Keratinocyte (primary cell): ENCODE measurements at regions not wholly inside any gene's neighbourhood (a gene's known extent, or its start where the extent isn't known, plus 50 kb on each side); places are given as distances from the start of the nearest gene placed in this dataset.

ENCODE experiments used
- DNase-seq: peaks from one replicate; pipeline ENCODE4 v3.0.0-alpha.2; 2011; ENCODE audit warnings: low read depth, missing footprints, low spot score
- FAIRE-seq: peaks from 2 replicates; lab custom pipeline; 2011; peaks lifted over from hg19 to GRCh38; lab: Jason Lieb, UNC
- H2AFZ ChIP-seq: 2 replicates; pipeline ENCODE4 v1.6.0; 2012; ENCODE audit warnings: low read length, control low read depth, inconsistent platforms; ENCODE audit not compliant: control insufficient read depth
- H3K27ac ChIP-seq: 2 replicates; pipeline ENCODE4 v1.5.1; 2011; ENCODE audit warnings: low read length; ENCODE audit not compliant: control insufficient read depth, insufficient read depth
- H3K27me3 ChIP-seq: 3 replicates; pipeline ENCODE4 v1.6.0; 2011; ENCODE audit warnings: low read length; ENCODE audit not compliant: control insufficient read depth, insufficient read depth; ENCODE audit errors: extremely low read depth
- H3K36me3 ChIP-seq, 2 experiments: 2 replicates in 1 of 2; 3 replicates in 1 of 2; pipeline ENCODE4 v1.5.1; 2011; ENCODE audit warnings: low read length in 2 of 2, mild to moderate bottlenecking in 1 of 2; ENCODE audit not compliant: control insufficient read depth in 2 of 2, insufficient read depth in 2 of 2; ENCODE audit errors: extremely low read depth in 1 of 2
- H3K4me1 ChIP-seq: 3 replicates; pipeline ENCODE4 v1.5.1; 2011; ENCODE audit warnings: low read length; ENCODE audit not compliant: control insufficient read depth, insufficient read depth; ENCODE audit errors: extremely low read depth
- H3K4me2 ChIP-seq: 3 replicates; pipeline ENCODE4 v1.6.0; 2011; ENCODE audit warnings: low read depth, low read length; ENCODE audit not compliant: control insufficient read depth, insufficient read depth; ENCODE audit errors: extremely low read depth
- H3K4me3 ChIP-seq, 3 experiments: fragments of 200-600 bp in 1 of 3; sonication (generic) in 1 of 3; 2 replicates in 2 of 3; 3 replicates in 1 of 3; pipeline ENCODE4 v1.5.1; 2011 to 2016; ENCODE audit warnings: low read length in 3 of 3, mild to moderate bottlenecking in 3 of 3, control low read depth in 2 of 3, inconsistent platforms in 1 of 3, low read depth in 1 of 3, mixed read lengths in 1 of 3, mixed run types in 1 of 3, moderate library complexity in 1 of 3; ENCODE audit not compliant: control insufficient read depth in 2 of 3, insufficient read depth in 2 of 3; ENCODE audit errors: extremely low read depth in 1 of 3
- H3K79me2 ChIP-seq: 2 replicates; pipeline ENCODE4 v1.6.0; 2012; ENCODE audit warnings: low read length; ENCODE audit not compliant: control insufficient read depth, insufficient read depth
- H3K9ac ChIP-seq: 3 replicates; pipeline ENCODE4 v1.6.0; 2011; ENCODE audit warnings: low read length; ENCODE audit not compliant: control insufficient read depth, insufficient read depth; ENCODE audit errors: extremely low read depth
- H3K9me1 ChIP-seq: 3 replicates; pipeline ENCODE4 v1.6.0; 2011; ENCODE audit warnings: low read length; ENCODE audit not compliant: control insufficient read depth, insufficient read depth; ENCODE audit errors: extremely low read depth
- H3K9me3 ChIP-seq: 2 replicates; pipeline ENCODE4 v1.5.1; 2012; ENCODE audit warnings: low read depth, low read length; ENCODE audit not compliant: control insufficient read depth
- H4K20me1 ChIP-seq: 3 replicates; pipeline ENCODE4 v1.6.0; 2011; ENCODE audit warnings: low read length; ENCODE audit not compliant: control insufficient read depth, insufficient read depth; ENCODE audit errors: extremely low read depth
- EZH2 ChIP-seq: IDR thresholded peaks from one replicate; pipeline ENCODE4 v1.6.1; 2012; ENCODE audit warnings: inconsistent platforms, mild to moderate bottlenecking, low read length, moderate library complexity
- dilution Hi-C: fragments of 300-500 bp; cut with MboI; formaldehyde crosslinking; loops from one replicate; pipeline ENCODE4 v1.7.0; 2020; ENCODE audit warnings: low sequenced_read_pairs; ENCODE audit not compliant: extremely low pct_ligation_motif_present
- TF ChIP-seq, protein P1 (sequence below), 3 experiments: IDR thresholded peaks in 1 of 3; conservative IDR thresholded peaks in 1 of 3; optimal IDR thresholded peaks in 1 of 3; 2 replicates in 2 of 3; 3 replicates in 1 of 3; pipeline versions ENCODE3 to v1.5.1; 2011; ENCODE audit warnings: low read length in 3 of 3, mild to moderate bottlenecking in 3 of 3, moderate library complexity in 2 of 3, control low read depth in 1 of 3, inconsistent platforms in 1 of 3; ENCODE audit not compliant: insufficient read depth in 2 of 3; ENCODE audit errors: extremely low read depth in 1 of 3

- no peaks in the 10 kb centered on the region for H3K9me1 ChIP-seq
- no peak overlapping the region for H3K4me2 ChIP-seq
- no peak overlapping the region for H3K4me3 ChIP-seq
- no peaks in the 10 kb centered on the region for H3K9me3 ChIP-seq
- H3K79me2 ChIP-seq = no peaks in the 10 kb centered on the region
- DNase-seq = peak; percentile 33
- no peak overlapping the region for H2AFZ ChIP-seq
- H4K20me1 ChIP-seq = no peaks in the 10 kb centered on the region
- no peak for TF ChIP-seq EZH2
- TF ChIP-seq, protein P1, sequence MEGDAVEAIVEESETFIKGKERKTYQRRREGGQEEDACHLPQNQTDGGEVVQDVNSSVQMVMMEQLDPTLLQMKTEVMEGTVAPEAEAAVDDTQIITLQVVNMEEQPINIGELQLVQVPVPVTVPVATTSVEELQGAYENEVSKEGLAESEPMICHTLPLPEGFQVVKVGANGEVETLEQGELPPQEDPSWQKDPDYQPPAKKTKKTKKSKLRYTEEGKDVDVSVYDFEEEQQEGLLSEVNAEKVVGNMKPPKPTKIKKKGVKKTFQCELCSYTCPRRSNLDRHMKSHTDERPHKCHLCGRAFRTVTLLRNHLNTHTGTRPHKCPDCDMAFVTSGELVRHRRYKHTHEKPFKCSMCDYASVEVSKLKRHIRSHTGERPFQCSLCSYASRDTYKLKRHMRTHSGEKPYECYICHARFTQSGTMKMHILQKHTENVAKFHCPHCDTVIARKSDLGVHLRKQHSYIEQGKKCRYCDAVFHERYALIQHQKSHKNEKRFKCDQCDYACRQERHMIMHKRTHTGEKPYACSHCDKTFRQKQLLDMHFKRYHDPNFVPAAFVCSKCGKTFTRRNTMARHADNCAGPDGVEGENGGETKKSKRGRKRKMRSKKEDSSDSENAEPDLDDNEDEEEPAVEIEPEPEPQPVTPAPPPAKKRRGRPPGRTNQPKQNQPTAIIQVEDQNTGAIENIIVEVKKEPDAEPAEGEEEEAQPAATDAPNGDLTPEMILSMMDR (optimal IDR thresholded peaks at IDR 0.05 in 1 of 3, IDR thresholded peaks at IDR 0.05 in 1 of 3, conservative IDR thresholded peaks at IDR 0.05 in 1 of 3; ENCODE audit: extremely low read depth in 1 of 3, insufficient read depth in 2 of 3, low read length in 3 of 3) = no peak
- dilution Hi-C loops = loop anchor here (10.0 kb wide), 1 partner anchor 61 kb away; no protein-coding TSS in a partner anchor
- peaks cover 4% of the 10 kb centered on the region for H3K27me3 ChIP-seq
- FAIRE-seq = peak; percentile 87
- H3K36me3 ChIP-seq = no peaks in the 10 kb centered on the region
- H3K4me1 ChIP-seq = peaks cover 5% of the 10 kb centered on the region
- H3K9ac ChIP-seq = no peak overlapping the region
- no peak overlapping the region for H3K27ac ChIP-seq
Measured at GRCh38 chr2:11004199-11004598, 92.5 kb downstream of the KCNF1 start.

GRCh38 chr2:11005032-11005431 lies 93.3 kb downstream of the KCNF1 start:
- no peak for FAIRE-seq
- no peak overlapping the region for H3K4me3 ChIP-seq
- H4K20me1 ChIP-seq = no peaks in the 10 kb centered on the region
- no peak overlapping the region for H3K27ac ChIP-seq
- no peaks in the 10 kb centered on the region for H3K9me3 ChIP-seq
- peaks cover 5% of the 10 kb centered on the region for H3K4me1 ChIP-seq
- H3K27me3 ChIP-seq = peaks cover 4% of the 10 kb centered on the region
- no peak for DNase-seq
- no peaks in the 10 kb centered on the region for H3K9me1 ChIP-seq
- no peak overlapping the region for H2AFZ ChIP-seq
- no peak overlapping the region for H3K4me2 ChIP-seq
- TF ChIP-seq, protein P1 (optimal IDR thresholded peaks at IDR 0.05 in 1 of 3, IDR thresholded peaks at IDR 0.05 in 1 of 3, conservative IDR thresholded peaks at IDR 0.05 in 1 of 3; ENCODE audit: extremely low read depth in 1 of 3, insufficient read depth in 2 of 3, low read length in 3 of 3) = no peak
- TF ChIP-seq EZH2 = no peak
- H3K9ac ChIP-seq = no peak overlapping the region
- dilution Hi-C loops = loop anchor here (10.0 kb wide), 1 partner anchor 60 kb away; no protein-coding TSS in a partner anchor
- H3K36me3 ChIP-seq = no peaks in the 10 kb centered on the region
- no peaks in the 10 kb centered on the region for H3K79me2 ChIP-seq
